ENCODE measurements at regions not wholly inside any gene's neighbourhood (a gene's known extent, or its start where the extent isn't known, plus 50 kb on each side); places are given as distances from the start of the nearest gene placed in this dataset.

- TF ChIP-seq CTCF (IDR thresholded peaks at IDR 0.05 in 2 of 3, conservative IDR thresholded peaks at IDR 0.05 in 1 of 3; ENCODE audit: control insufficient read depth in 2 of 3, extremely low read depth in 1 of 3, insufficient read depth in 1 of 3, low read depth in 3 of 3, low read length in 3 of 3) (no peak), CBFB (IDR thresholded peaks at IDR 0.05; ENCODE audit: low read depth) (no peak)
These were observed 308.4 kb upstream of the ERCC4 start for GRCh38 chr16:13611596-13611995.
